ENCODE measurements at regions not wholly inside any gene's neighbourhood (a gene's known extent, or its start where the extent isn't known, plus 50 kb on each side); places are given as distances from the start of the nearest gene placed in this dataset.
A peak's percentile ranks its signal among the peaks of the same experiment; 100 is the strongest.
"Not testable (repeated sequence)": the region's sequence is repeated elsewhere in the genome, so short reads cannot be mapped to it uniquely, and the experiment has no call there.

GRCh38 chr6:113694278-113695077 is 162.7 kb upstream of the MARCKS start:
- DNase-seq = no peak

GRCh38 chr6:113695516-113695915 is 161.6 kb upstream of the MARCKS start:
- no peak for DNase-seq

GRCh38 chr6:113696960-113697359 is 160.2 kb upstream of the MARCKS start:
- no peak for DNase-seq

- no peak for DNase-seq
Observed at GRCh38 chr6:113697632-113698410, 159.3 kb upstream of the MARCKS start.

GRCh38 chr6:113699239-113699638 is 157.9 kb upstream of the MARCKS start:
- no peak for DNase-seq

GRCh38 chr6:113701552-113702254 is 155.4 kb upstream of the MARCKS start:
- DNase-seq = no peak

- peak; percentile 20 for DNase-seq
Observed at GRCh38 chr6:113707194-113707593, 150.0 kb upstream of the MARCKS start.

GRCh38 chr6:113709936-113710509 is 147.1 kb upstream of the MARCKS start:
- DNase-seq = no peak

- DNase-seq = no peak
Observed at GRCh38 chr6:113713665-113714064, 143.5 kb upstream of the MARCKS start.

GRCh38 chr6:113718588-113718987 is 138.6 kb upstream of the MARCKS start:
- DNase-seq = no peak

GRCh38 chr6:113719064-113719463 is 138.1 kb upstream of the MARCKS start:
- no peak for DNase-seq

GRCh38 chr6:113719545-113719944 is 137.6 kb upstream of the MARCKS start:
- no peak for DNase-seq

GRCh38 chr6:113723182-113723581 is 134.0 kb upstream of the MARCKS start:
- no peak for DNase-seq

GRCh38 chr6:113724927-113725326 is 132.2 kb upstream of the MARCKS start:
- DNase-seq = not testable (repeated sequence)

- peak; percentile 34 for DNase-seq
Observed at GRCh38 chr6:113731541-113731940, 125.6 kb upstream of the MARCKS start.

- peak; percentile 89 for DNase-seq
Observed at GRCh38 chr6:113732384-113732966, 124.7 kb upstream of the MARCKS start.

GRCh38 chr6:113733381-113733780 is 123.8 kb upstream of the MARCKS start:
- DNase-seq = no peak

- DNase-seq = no peak
Observed at GRCh38 chr6:113734982-113735381, 122.2 kb upstream of the MARCKS start.

GRCh38 chr6:113735491-113735890 is 121.7 kb upstream of the MARCKS start:
- no peak for DNase-seq

- DNase-seq = no peak
Observed at GRCh38 chr6:113736978-113737377, 120.2 kb upstream of the MARCKS start.

- DNase-seq = no peak
Observed at GRCh38 chr6:113739041-113739655, 118.0 kb upstream of the MARCKS start.

- no peak for DNase-seq
Observed at GRCh38 chr6:113741651-113742050, 115.5 kb upstream of the MARCKS start.

All from NCI-H69 (cell line).